ENCODE measurements at regions not wholly inside any gene's neighbourhood (a gene's known extent, or its start where the extent isn't known, plus 50 kb on each side); places are given as distances from the start of the nearest gene placed in this dataset.

DNA sequence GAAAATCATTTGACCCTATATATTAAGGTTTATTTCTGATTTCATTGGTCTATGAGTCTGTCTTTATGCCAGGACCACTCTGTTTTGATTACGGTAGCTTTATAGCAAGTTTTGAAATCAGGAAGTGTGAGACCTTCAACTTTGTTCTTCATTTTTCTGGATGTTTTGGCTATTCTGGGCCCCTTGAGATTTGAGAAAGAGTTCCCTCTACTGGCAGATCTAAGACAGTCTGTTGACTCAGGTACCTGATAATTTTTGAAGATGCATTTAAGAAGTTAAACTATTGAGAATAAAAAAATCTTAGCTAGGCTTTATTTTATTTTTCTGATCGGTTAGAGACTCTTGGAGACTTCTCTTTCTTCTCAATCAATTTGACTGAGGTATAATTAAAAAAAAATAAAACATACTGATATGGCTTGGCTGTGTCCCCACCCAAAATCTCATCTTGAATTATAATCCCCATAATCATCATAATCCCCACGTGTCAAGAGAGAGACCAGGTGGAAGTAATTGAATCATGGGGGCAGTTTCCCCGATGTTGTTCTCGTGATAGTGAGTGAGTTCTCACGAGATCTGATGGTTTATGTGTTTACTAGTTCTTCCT lies 209.2 kb downstream of the SNX10 start:
- H3K36me3 Mint-ChIP-seq (ENCODE audit: insufficient read depth in 2 of 2): no peaks in the 10 kb centered on the region

DNA sequence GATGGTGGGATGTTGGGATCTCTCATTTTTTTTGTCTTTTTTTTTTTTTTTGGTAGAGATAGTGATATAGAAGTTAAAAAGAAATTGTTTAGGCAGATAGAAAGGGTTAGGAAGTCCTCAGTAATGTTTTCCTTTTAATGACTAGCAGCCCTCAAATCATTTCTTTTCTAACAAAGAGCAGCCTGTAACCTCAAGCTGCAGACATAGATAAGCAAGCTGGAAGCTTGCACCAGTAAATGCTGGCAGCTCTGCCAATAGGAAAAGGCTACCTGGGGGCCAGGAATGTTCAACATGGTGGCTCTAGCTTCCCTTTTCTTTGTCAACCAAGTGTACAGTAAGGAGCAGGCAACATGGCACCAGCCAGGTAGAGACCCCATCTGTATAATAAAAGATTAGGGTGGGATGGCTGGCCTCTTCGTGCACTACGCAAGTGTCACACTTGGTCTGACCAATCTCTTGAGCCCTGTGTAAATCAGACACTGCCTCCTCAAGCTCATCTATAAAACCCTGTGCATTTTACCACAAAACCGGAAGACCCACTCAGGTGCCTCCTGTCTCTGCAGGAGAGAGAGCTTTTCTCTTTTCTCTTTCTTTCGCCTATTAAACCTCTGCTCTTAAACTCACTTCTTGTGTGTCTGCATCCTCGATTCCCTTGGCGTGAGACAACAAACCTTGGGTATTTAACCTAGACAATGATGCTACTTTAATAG lies 212.9 kb downstream of the SNX10 start:
- ATAC-seq (replicated peaks in 1 of 2) (no peak), DNase-seq (no peak)
- Mint-ChIP-seq H3K27me3 (ENCODE audit: low read depth) (no peaks in the 10 kb centered on the region), H3K4me1 (ENCODE audit: low read depth) (no peaks in the 10 kb centered on the region), H3K36me3 (ENCODE audit: insufficient read depth in 2 of 2) (no peaks in the 10 kb centered on the region), H3K27ac (no peak overlapping the region), H3K9me3 (no peaks in the 10 kb centered on the region), H3K4me3 (no peak overlapping the region)

More for the DNA sequence above, 209.2 kb downstream of the SNX10 start:
- H3K4me3 Mint-ChIP-seq: no peak overlapping the region
- DNase-seq (no peak), ATAC-seq (replicated peaks in 1 of 2) (peak in 1 of 2 donors; percentile 49)
- no peaks in the 10 kb centered on the region for H3K9me3 Mint-ChIP-seq
- no peak overlapping the region for H3K27ac Mint-ChIP-seq
- no peaks in the 10 kb centered on the region for H3K4me1 Mint-ChIP-seq (ENCODE audit: low read depth)
- H3K27me3 Mint-ChIP-seq (ENCODE audit: low read depth): no peaks in the 10 kb centered on the region

DNA sequence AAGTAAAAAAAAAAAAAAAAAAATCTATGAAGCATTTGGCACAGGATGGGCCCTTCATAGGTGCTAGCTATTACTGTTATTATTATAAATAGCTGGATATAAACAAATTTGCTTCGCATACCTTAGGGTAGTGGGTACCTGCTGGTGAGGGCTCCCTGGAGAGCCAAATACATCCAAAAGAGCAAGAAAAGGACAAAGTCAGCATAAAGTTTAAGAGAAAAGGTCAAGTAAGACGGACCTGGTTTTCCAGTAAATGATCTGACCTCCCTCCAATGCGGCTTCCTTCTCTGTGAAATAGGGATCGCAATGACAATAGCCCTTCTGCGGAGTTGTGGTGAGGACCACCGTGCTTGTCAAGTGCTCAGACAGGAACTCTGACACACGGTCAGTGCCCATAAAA lies 214.5 kb downstream of the SNX10 start:
- DNase-seq: no peak
- no peaks in the 10 kb centered on the region for H3K4me1 Mint-ChIP-seq (ENCODE audit: low read depth)
- no peak overlapping the region for H3K4me3 Mint-ChIP-seq
- H3K27me3 Mint-ChIP-seq (ENCODE audit: low read depth): no peaks in the 10 kb centered on the region
- no peaks in the 10 kb centered on the region for H3K36me3 Mint-ChIP-seq (ENCODE audit: insufficient read depth in 2 of 2)
- H3K9me3 Mint-ChIP-seq: no peaks in the 10 kb centered on the region
- no peak for ATAC-seq (replicated peaks in 1 of 2)
- H3K27ac Mint-ChIP-seq: no peak overlapping the region

DNA sequence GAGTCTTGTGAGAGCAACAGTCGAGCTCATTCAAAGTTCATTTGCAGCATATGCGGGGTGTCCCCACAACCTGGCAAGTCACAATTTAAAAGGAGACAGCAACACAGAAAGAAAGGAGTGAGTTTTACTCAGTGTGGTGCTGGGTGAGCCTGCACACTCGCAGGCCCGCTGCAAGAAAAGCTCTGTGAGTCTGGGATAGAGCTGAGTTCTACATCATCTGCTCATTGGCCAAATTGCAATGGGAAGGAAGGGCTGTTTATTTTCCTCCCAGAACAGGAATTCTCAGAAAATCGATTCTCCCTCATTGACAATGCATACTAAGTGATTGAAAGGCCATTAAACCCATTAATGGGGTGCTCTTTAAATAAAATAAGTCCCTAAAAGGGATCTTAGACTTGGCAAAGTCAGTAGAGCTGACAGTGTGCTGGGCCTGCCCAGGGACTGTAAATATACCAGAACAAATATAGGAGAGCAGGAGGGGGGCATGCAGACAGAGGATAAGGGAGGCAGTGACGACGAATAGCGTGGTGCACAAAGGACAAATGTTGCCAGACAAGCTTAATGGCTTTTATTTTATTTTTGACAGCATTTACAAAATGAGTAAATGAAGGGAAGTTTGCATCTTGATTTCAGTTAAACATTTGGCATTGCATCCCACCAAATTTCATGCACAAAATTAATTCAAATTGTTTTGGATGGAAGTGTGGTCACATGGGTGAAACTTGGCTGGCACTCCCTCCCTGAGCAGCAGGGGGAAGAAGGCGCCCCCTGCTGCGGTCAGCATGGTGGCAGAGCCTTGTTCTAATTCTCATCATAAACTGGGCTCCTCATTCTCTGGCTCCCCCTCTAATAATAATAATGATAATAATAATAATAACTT lies 215.7 kb downstream of the SNX10 start:
- no peak overlapping the region for H3K4me3 Mint-ChIP-seq

DNA sequence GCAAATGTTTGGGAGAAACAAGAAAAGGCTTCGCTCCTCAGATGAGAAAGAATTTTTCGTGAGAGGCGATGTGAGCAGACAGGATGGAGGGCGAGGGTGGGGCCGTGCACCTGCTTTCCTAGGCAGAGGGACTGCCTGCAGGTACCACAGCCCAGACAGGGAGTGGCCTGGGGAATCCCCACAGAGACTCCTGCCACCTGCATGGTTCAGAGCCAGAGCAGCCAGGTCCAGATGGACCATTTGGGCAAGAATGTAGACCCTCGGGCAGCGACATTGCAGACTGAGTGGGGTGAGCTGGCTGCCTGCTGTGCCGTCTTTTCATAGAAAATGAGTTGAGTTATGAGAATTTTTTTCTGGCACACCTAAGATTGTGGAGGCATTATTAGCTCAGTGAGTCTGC lies 216.8 kb downstream of the SNX10 start:
- no peak for DNase-seq
- Mint-ChIP-seq H3K4me3 (no peak overlapping the region), H3K27me3 (ENCODE audit: low read depth) (no peaks in the 10 kb centered on the region), H3K27ac (no peak overlapping the region), H3K4me1 (ENCODE audit: low read depth) (no peaks in the 10 kb centered on the region), H3K9me3 (no peaks in the 10 kb centered on the region), H3K36me3 (ENCODE audit: insufficient read depth in 2 of 2) (no peaks in the 10 kb centered on the region)
- ATAC-seq (replicated peaks in 1 of 2): no peak

More for the DNA sequence above, 215.7 kb downstream of the SNX10 start:
- Mint-ChIP-seq H3K27ac (no peak overlapping the region), H3K9me3 (no peaks in the 10 kb centered on the region), H3K36me3 (ENCODE audit: insufficient read depth in 2 of 2) (no peaks in the 10 kb centered on the region), H3K27me3 (ENCODE audit: low read depth) (no peaks in the 10 kb centered on the region), H3K4me1 (ENCODE audit: low read depth) (no peaks in the 10 kb centered on the region)
- ATAC-seq (replicated peaks in 1 of 2): no peak
- no peak for DNase-seq

GRCh38 chr7:26508917-26509316 lies 217.3 kb downstream of the SNX10 start:
- Mint-ChIP-seq H3K4me3 (no peak overlapping the region), H3K9me3 (no peaks in the 10 kb centered on the region), H3K27me3 (ENCODE audit: low read depth) (no peaks in the 10 kb centered on the region), H3K27ac (no peak overlapping the region), H3K4me1 (ENCODE audit: low read depth) (no peaks in the 10 kb centered on the region), H3K36me3 (ENCODE audit: insufficient read depth in 2 of 2) (no peaks in the 10 kb centered on the region)
- ATAC-seq (replicated peaks in 1 of 2) (no peak), DNase-seq (no peak)

- Mint-ChIP-seq H3K27me3 (ENCODE audit: low read depth) (no peaks in the 10 kb centered on the region), H3K36me3 (ENCODE audit: insufficient read depth in 2 of 2) (no peaks in the 10 kb centered on the region), H3K4me3 (no peak overlapping the region), H3K4me1 (ENCODE audit: low read depth) (no peaks in the 10 kb centered on the region), H3K9me3 (no peaks in the 10 kb centered on the region), H3K27ac (no peak overlapping the region)
- DNase-seq: no peak
- ATAC-seq (replicated peaks in 1 of 2): no peak
These were observed 218.7 kb downstream of the SNX10 start for GRCh38 chr7:26510231-26510957.

- Mint-ChIP-seq H3K9me3 (no peaks in the 10 kb centered on the region), H3K4me1 (ENCODE audit: low read depth) (no peaks in the 10 kb centered on the region), H3K36me3 (ENCODE audit: insufficient read depth in 2 of 2) (no peaks in the 10 kb centered on the region), H3K27ac (no peak overlapping the region), H3K4me3 (no peak overlapping the region), H3K27me3 (ENCODE audit: low read depth) (no peaks in the 10 kb centered on the region)
- DNase-seq (no peak), ATAC-seq (replicated peaks in 1 of 2) (no peak)
These were observed 220.2 kb downstream of the SNX10 start for GRCh38 chr7:26511866-26512265.

- H3K27ac Mint-ChIP-seq: no peak overlapping the region
- ATAC-seq (replicated peaks in 1 of 2): no peak
- no peaks in the 10 kb centered on the region for H3K9me3 Mint-ChIP-seq
- no peak for DNase-seq
- H3K27me3 Mint-ChIP-seq (ENCODE audit: low read depth): no peaks in the 10 kb centered on the region
- H3K4me1 Mint-ChIP-seq (ENCODE audit: low read depth): no peaks in the 10 kb centered on the region
- H3K4me3 Mint-ChIP-seq: no peak overlapping the region
- H3K36me3 Mint-ChIP-seq (ENCODE audit: insufficient read depth in 2 of 2): no peaks in the 10 kb centered on the region
These were observed 221.1 kb downstream of the SNX10 start for GRCh38 chr7:26512737-26513136.

- Mint-ChIP-seq H3K36me3 (ENCODE audit: insufficient read depth in 2 of 2) (no peaks in the 10 kb centered on the region), H3K27me3 (ENCODE audit: low read depth) (no peaks in the 10 kb centered on the region), H3K4me3 (no peak overlapping the region), H3K4me1 (ENCODE audit: low read depth) (no peaks in the 10 kb centered on the region), H3K27ac (no peak overlapping the region), H3K9me3 (no peaks in the 10 kb centered on the region)
- ATAC-seq (replicated peaks in 1 of 2) (no peak), DNase-seq (no peak)
These were observed 222.3 kb downstream of the SNX10 start for GRCh38 chr7:26513948-26514347.

- no peak for ATAC-seq (replicated peaks in 1 of 2)
- H3K27me3 Mint-ChIP-seq (ENCODE audit: low read depth): no peaks in the 10 kb centered on the region
These were observed 223.0 kb downstream of the SNX10 start for GRCh38 chr7:26514633-26515032.

GRCh38 chr7:26515314-26515842 lies 223.7 kb downstream of the SNX10 start:
- H3K36me3 Mint-ChIP-seq (ENCODE audit: insufficient read depth in 2 of 2): no peaks in the 10 kb centered on the region
- H3K27ac Mint-ChIP-seq: no peak overlapping the region
- no peaks in the 10 kb centered on the region for H3K9me3 Mint-ChIP-seq
- ATAC-seq (replicated peaks in 1 of 2) (no peak), DNase-seq (no peak)
- no peaks in the 10 kb centered on the region for H3K27me3 Mint-ChIP-seq (ENCODE audit: low read depth)
- no peak overlapping the region for H3K4me3 Mint-ChIP-seq
- H3K4me1 Mint-ChIP-seq (ENCODE audit: low read depth): no peaks in the 10 kb centered on the region

More at GRCh38 chr7:26514633-26515032, 223.0 kb downstream of the SNX10 start:
- Mint-ChIP-seq H3K9me3 (no peaks in the 10 kb centered on the region), H3K4me1 (ENCODE audit: low read depth) (no peaks in the 10 kb centered on the region), H3K4me3 (no peak overlapping the region), H3K36me3 (ENCODE audit: insufficient read depth in 2 of 2) (no peaks in the 10 kb centered on the region), H3K27ac (no peak overlapping the region)
- DNase-seq: no peak

DNA sequence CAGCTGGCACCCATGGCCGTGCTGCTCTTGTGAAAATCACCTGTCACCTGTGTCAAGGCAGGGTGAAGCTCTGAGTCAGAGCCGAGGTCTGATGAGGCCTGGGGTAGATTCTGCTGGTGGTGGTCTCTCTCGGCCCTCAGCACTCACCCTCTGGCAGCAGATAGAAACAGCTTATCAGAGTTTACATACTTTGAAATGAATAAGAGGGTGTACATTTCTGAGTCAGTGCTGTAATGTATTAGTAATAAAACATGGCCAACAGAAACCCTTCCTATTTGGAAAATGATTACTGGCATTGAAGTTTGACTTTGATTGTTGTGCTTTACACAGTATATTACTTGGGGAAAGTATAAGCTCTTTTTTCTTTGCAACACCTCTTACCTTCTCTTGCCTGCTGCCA lies 228.8 kb downstream of the SNX10 start:
- H3K27ac Mint-ChIP-seq: no peak overlapping the region
- DNase-seq (no peak), ATAC-seq (replicated peaks in 1 of 2) (no peak)
- peaks cover 0 to 5% of the 10 kb centered on the region in 2 donors for H3K9me3 Mint-ChIP-seq
- no peak overlapping the region for H3K4me3 Mint-ChIP-seq
- no peaks in the 10 kb centered on the region for H3K36me3 Mint-ChIP-seq (ENCODE audit: insufficient read depth in 2 of 2)
- H3K27me3 Mint-ChIP-seq (ENCODE audit: low read depth): peaks cover 4% of the 10 kb centered on the region
- no peaks in the 10 kb centered on the region for H3K4me1 Mint-ChIP-seq (ENCODE audit: low read depth)

Data from activated T-cell treated with anti-CD3 and anti-CD28 coated beads, Interleukin-2, amount 50 U/mL, for 72 hours (primary cell).